Right lobe of liver (tissue), 6 donors: ENCODE measurements at regions not wholly inside any gene's neighbourhood (a gene's known extent, or its start where the extent isn't known, plus 50 kb on each side); places are given as distances from the start of the nearest gene placed in this dataset.

Experiments
- ATAC-seq, 4 donors: fragments of 200-7000 bp; cut with Tn5 transposase; one replicate each; pipeline ENCODE4 v1.9.1; 2020; ENCODE audit warnings: mild to moderate bottlenecking in 4 of 4, moderate library complexity in 4 of 4
- DNase-seq, 3 donors: peaks; one replicate each; pipeline ENCODE4 v3.0.0-alpha.2; 2020
- H3K27ac ChIP-seq, 3 donors: fragments of 200-600 bp; one replicate each; pipeline ENCODE4 v1.8.0; 2022
- H3K27me3 ChIP-seq, 2 donors: fragments of 200-600 bp; one replicate each; pipeline ENCODE4 v1.8.0; 2022
- H3K36me3 ChIP-seq, 4 donors: fragments of 200-600 bp; sonication (generic) in 1 of 4; one replicate each; pipeline versions ENCODE4 v1.5.1 to v1.8.0; 2017 to 2022; ENCODE audit warnings: control low read depth in 1 of 4
- H3K4me1 ChIP-seq, 4 donors: fragments of 200-600 bp; sonication (generic) in 1 of 4; one replicate each; pipeline versions ENCODE4 v1.5.1 to v1.8.0; 2017 to 2022; ENCODE audit warnings: control low read depth in 1 of 4
- H3K4me3 ChIP-seq, 3 donors: fragments of 200-600 bp; one replicate each; pipeline ENCODE4 v1.8.0; 2022
- H3K9me3 ChIP-seq, 4 donors: fragments of 200-600 bp; sonication (generic) in 1 of 4; one replicate each; pipeline versions ENCODE4 v1.5.1 to v1.8.0; 2017 to 2022; ENCODE audit warnings: control low read depth in 1 of 4
- CTCF ChIP-seq, 4 donors: fragments of 200-600 bp in 3 of 4; fragments of 450-650 bp in 1 of 4; IDR thresholded peaks; one replicate each; pipeline versions ENCODE4 v1.5.1 to v1.8.0; 2016 to 2022; ENCODE audit warnings: antibody characterized with exemption in 4 of 4, mild to moderate bottlenecking in 2 of 4
- POLR2A ChIP-seq: fragments of 450-650 bp; IDR thresholded peaks from one replicate; pipeline ENCODE4 v1.6.1; 2017; ENCODE audit warnings: antibody characterized with exemption, mild to moderate bottlenecking
- WGBS: methylation state at CpG from one replicate; pipeline ENCODE4 v1.1.6; 2018; ENCODE audit warnings: low coverage, low lambda C conversion rate; ENCODE audit not compliant: insufficient coverage; ENCODE audit errors: missing lambda C conversion rate; 5-methylcytosine and 5-hydroxymethylcytosine counted together
- intact Hi-C, 2 donors: fragments of 100-400 bp; cut with DNase I; formaldehyde crosslinking; loops; one replicate each; pipeline versions ENCODE4 v1.11.2 to v1.14.1; 2022
- donor health status: DM: no; HTN: yes; CAD: no.
- donor health status: DM: no; HTN: no; CAD: no.
- donor health status: DM: no; HTN: no; CAD: no.
- donor health status: DM: no; HTN: yes; CAD: no.
- donor health status: DM: no; HTN: yes; CAD: no.

- Histone ChIP-seq H3K4me3 (no peak overlapping the region), H3K9me3 (no peaks in the 10 kb centered on the region), H3K4me1 (no peaks in the 10 kb centered on the region), H3K36me3 (no peaks in the 10 kb centered on the region), H3K27ac (no peak overlapping the region), H3K27me3 (no peaks in the 10 kb centered on the region)
- 39% methylated on average over 6 of the region's 6 CpGs for WGBS
- DNase-seq: no peak
- intact Hi-C loops: no loop called here
- no peak for ATAC-seq
- TF ChIP-seq CTCF (IDR thresholded peaks at IDR 0.05) (no peak), POLR2A (no peak)
Measured at GRCh38 chr16:6057821-6058220, 960.2 kb upstream of the EEF2KMT start.

- TF ChIP-seq CTCF (IDR thresholded peaks at IDR 0.05) (no peak), POLR2A (no peak)
- no peak for ATAC-seq
- intact Hi-C loops: no loop called here
- WGBS: 56% methylated on average over 3 of the region's 3 CpGs
- Histone ChIP-seq H3K4me3 (no peak overlapping the region), H3K27ac (no peak overlapping the region), H3K36me3 (no peaks in the 10 kb centered on the region), H3K9me3 (no peaks in the 10 kb centered on the region), H3K4me1 (no peaks in the 10 kb centered on the region), H3K27me3 (no peaks in the 10 kb centered on the region)
- no peak for DNase-seq
Measured at GRCh38 chr16:6048017-6048416, 950.4 kb upstream of the EEF2KMT start.

GRCh38 chr16:6047325-6047724, 949.7 kb upstream of the EEF2KMT start:
- no peaks in the 10 kb centered on the region for H3K27me3 ChIP-seq
- H3K4me3 ChIP-seq: no peak overlapping the region
- no peak overlapping the region for H3K27ac ChIP-seq
- DNase-seq: no peak
- WGBS: 14% methylated on average over 3 of the region's 3 CpGs
- H3K4me1 ChIP-seq: no peaks in the 10 kb centered on the region
- intact Hi-C loops: no loop called here
- no peaks in the 10 kb centered on the region for H3K36me3 ChIP-seq
- no peak for TF ChIP-seq CTCF (IDR thresholded peaks at IDR 0.05)
- TF ChIP-seq POLR2A: no peak
- no peaks in the 10 kb centered on the region for H3K9me3 ChIP-seq
- ATAC-seq: no peak

GRCh38 chr16:6038941-6039645, 941.5 kb upstream of the EEF2KMT start:
- Histone ChIP-seq H3K27me3 (no peaks in the 10 kb centered on the region), H3K9me3 (no peaks in the 10 kb centered on the region), H3K4me1 (no peaks in the 10 kb centered on the region), H3K36me3 (no peaks in the 10 kb centered on the region), H3K27ac (no peak overlapping the region), H3K4me3 (no peak overlapping the region)
- DNase-seq (no peak), ATAC-seq (no peak)
- TF ChIP-seq POLR2A (no peak), CTCF (IDR thresholded peaks at IDR 0.05) (no peak)
- WGBS: 58% methylated on average over 5 of the region's 5 CpGs
- intact Hi-C loops: no loop called here

- no peaks in the 10 kb centered on the region for H3K36me3 ChIP-seq
- H3K27ac ChIP-seq: no peak overlapping the region
- intact Hi-C loops: no loop called here
- no peaks in the 10 kb centered on the region for H3K4me1 ChIP-seq
- H3K9me3 ChIP-seq: no peaks in the 10 kb centered on the region
- 28% methylated on average over 4 of the region's 6 CpGs for WGBS
- H3K4me3 ChIP-seq: no peak overlapping the region
- no peaks in the 10 kb centered on the region for H3K27me3 ChIP-seq
- ATAC-seq (no peak), DNase-seq (no peak)
- TF ChIP-seq POLR2A (no peak), CTCF (IDR thresholded peaks at IDR 0.05) (no peak)
Measured at GRCh38 chr16:6035161-6035560, 937.6 kb upstream of the EEF2KMT start.
